Right atrium auricular region (tissue), 2 donors: ENCODE measurements at regions not wholly inside any gene's neighbourhood (a gene's known extent, or its start where the extent isn't known, plus 50 kb on each side); places are given as distances from the start of the nearest gene placed in this dataset.

Experiments
- DNase-seq: peaks from one replicate; pipeline ENCODE4 v3.0.0-alpha.2; 2019; ENCODE audit warnings: low spot score
- H3K27ac ChIP-seq, 2 donors: fragments of 200-600 bp; sonication (generic); 1 replicate in 1 of 2; 2 replicates in 1 of 2; pipeline ENCODE4 v1.5.1; 2016 to 2019
- H3K27me3 ChIP-seq, 2 donors: fragments of 200-600 bp; sonication (generic); one replicate each; pipeline versions ENCODE4 v1.5.1 to v1.6.0; 2017 to 2019
- H3K36me3 ChIP-seq: fragments of 200-600 bp; sonication (generic); one replicate; pipeline ENCODE4 v1.5.1; 2016
- H3K4me1 ChIP-seq, 2 donors: fragments of 200-600 bp; sonication (generic); one replicate each; pipeline versions ENCODE4 v1.5.1 to v1.6.0; 2017 to 2019
- H3K4me3 ChIP-seq, 2 donors: fragments of 200-600 bp; sonication (generic); 1 replicate in 1 of 2; 2 replicates in 1 of 2; pipeline ENCODE4 v1.5.1; 2017 to 2019; ENCODE audit warnings: mild to moderate bottlenecking in 1 of 2, moderate library complexity in 1 of 2
- H3K9me3 ChIP-seq, 2 donors: fragments of 200-600 bp; sonication (generic); one replicate each; pipeline ENCODE4 v1.5.1; 2019
- CTCF ChIP-seq, 2 donors: fragments of 200-600 bp; sonication (generic); IDR thresholded peaks; one replicate each; pipeline ENCODE4 v1.5.1; 2019; ENCODE audit warnings: antibody characterized with exemption in 2 of 2

GRCh38 chr5:82563745-82564144 lies 285.6 kb upstream of the RPS23 start:
- H3K36me3 ChIP-seq = no peaks in the 10 kb centered on the region
- no peak overlapping the region for H3K4me3 ChIP-seq
- no peak for TF ChIP-seq CTCF (IDR thresholded peaks at IDR 0.05)
- DNase-seq = no peak
- H3K4me1 ChIP-seq = no peaks in the 10 kb centered on the region
- H3K9me3 ChIP-seq = no peaks in the 10 kb centered on the region
- no peak overlapping the region for H3K27ac ChIP-seq
- no peaks in the 10 kb centered on the region for H3K27me3 ChIP-seq

GRCh38 chr5:82562696-82563240 lies 284.6 kb upstream of the RPS23 start:
- Histone ChIP-seq H3K4me1 (no peaks in the 10 kb centered on the region), H3K4me3 (no peak overlapping the region), H3K36me3 (no peaks in the 10 kb centered on the region), H3K27ac (no peak overlapping the region), H3K27me3 (no peaks in the 10 kb centered on the region), H3K9me3 (peaks cover 0 to 1% of the 10 kb centered on the region in 2 donors)
- DNase-seq = no peak
- no peak for TF ChIP-seq CTCF (IDR thresholded peaks at IDR 0.05)

- DNase-seq = no peak
- H3K27ac ChIP-seq = no peak overlapping the region
- no peaks in the 10 kb centered on the region for H3K4me1 ChIP-seq
- no peaks in the 10 kb centered on the region for H3K36me3 ChIP-seq
- H3K9me3 ChIP-seq = peaks cover 0 to 8% of the 10 kb centered on the region in 2 donors
- no peaks in the 10 kb centered on the region for H3K27me3 ChIP-seq
- no peak overlapping the region for H3K4me3 ChIP-seq
- no peak for TF ChIP-seq CTCF (IDR thresholded peaks at IDR 0.05)
Measured at GRCh38 chr5:82561797-82562196, 283.6 kb upstream of the RPS23 start.

GRCh38 chr5:82560969-82561368 lies 282.8 kb upstream of the RPS23 start:
- Histone ChIP-seq H3K9me3 (peaks cover 0 to 8% of the 10 kb centered on the region in 2 donors), H3K27ac (no peak overlapping the region), H3K27me3 (no peaks in the 10 kb centered on the region), H3K4me3 (no peak overlapping the region), H3K4me1 (no peaks in the 10 kb centered on the region), H3K36me3 (no peaks in the 10 kb centered on the region)
- no peak for DNase-seq
- TF ChIP-seq CTCF (IDR thresholded peaks at IDR 0.05) = no peak

GRCh38 chr5:82560561-82560960 lies 282.4 kb upstream of the RPS23 start:
- Histone ChIP-seq H3K4me1 (no peaks in the 10 kb centered on the region), H3K27me3 (no peaks in the 10 kb centered on the region), H3K27ac (no peak overlapping the region), H3K4me3 (no peak overlapping the region), H3K36me3 (no peaks in the 10 kb centered on the region), H3K9me3 (peaks cover 0 to 8% of the 10 kb centered on the region in 2 donors)
- no peak for DNase-seq
- TF ChIP-seq CTCF (IDR thresholded peaks at IDR 0.05) = no peak

GRCh38 chr5:82551840-82552385 lies 273.8 kb upstream of the RPS23 start:
- H3K27ac ChIP-seq = no peak overlapping the region
- no peaks in the 10 kb centered on the region for H3K9me3 ChIP-seq
- TF ChIP-seq CTCF (IDR thresholded peaks at IDR 0.05) = no peak
- peaks cover 0 to 5% of the 10 kb centered on the region in 2 donors for H3K4me1 ChIP-seq
- no peak overlapping the region for H3K4me3 ChIP-seq
- H3K27me3 ChIP-seq = no peaks in the 10 kb centered on the region
- no peak for DNase-seq
- H3K36me3 ChIP-seq = no peaks in the 10 kb centered on the region
